Stimulated activated CD4-positive, alpha-beta T cell treated with anti-CD3 and anti-CD28 coated beads, Interleukin-15, amount 100 ng/mL, for 24 hours (primary cell): ENCODE measurements at regions not wholly inside any gene's neighbourhood (a gene's known extent, or its start where the extent isn't known, plus 50 kb on each side); places are given as distances from the start of the nearest gene placed in this dataset.
"Not testable (repeated sequence)": the region's sequence is repeated elsewhere in the genome, so short reads cannot be mapped to it uniquely, and the experiment has no call there.

Source experiments
- DNase-seq: peaks from one replicate; pipeline ENCODE4 v3.0.0-alpha.2; 2020

DNA sequence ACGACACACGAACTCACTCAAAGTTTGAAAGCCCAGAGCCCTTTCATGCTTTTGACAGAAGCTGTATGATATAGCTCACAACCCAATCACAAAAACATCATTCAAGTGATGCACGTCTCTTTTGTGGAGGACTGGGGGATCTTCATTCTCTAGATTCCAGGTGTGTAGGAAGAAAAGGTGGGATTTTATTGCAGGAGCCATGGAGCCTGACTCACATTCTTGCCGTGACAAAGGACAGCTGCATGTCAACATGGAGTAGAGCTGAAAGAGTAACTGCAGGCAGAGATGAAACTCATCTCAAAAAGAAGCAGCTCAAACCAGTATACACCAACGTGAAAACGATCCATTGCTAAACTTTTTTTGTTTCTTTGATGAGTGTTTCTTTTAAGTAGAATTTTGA, 50.9 kb upstream of the PDE1A start:
- DNase-seq = no peak

DNA sequence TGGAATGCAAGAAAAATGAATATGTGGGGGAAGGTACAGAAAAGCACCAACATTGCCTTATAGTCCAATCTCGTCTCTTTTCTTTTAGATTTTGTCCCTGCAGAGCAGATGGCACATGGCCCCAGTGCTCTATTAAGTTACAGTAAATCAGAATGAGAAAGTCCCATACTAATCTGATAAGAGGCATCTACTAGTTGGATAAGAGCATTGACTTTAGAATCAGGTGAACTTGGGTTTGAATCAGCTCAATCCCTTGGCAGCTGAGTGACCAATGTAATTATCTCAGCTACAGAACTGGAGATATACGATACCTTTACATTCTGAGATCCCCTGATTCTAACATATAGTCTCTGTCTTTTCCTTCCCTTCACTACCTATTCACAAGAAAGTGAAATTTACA, 54.8 kb upstream of the PDE1A start:
- no peak for DNase-seq

DNA sequence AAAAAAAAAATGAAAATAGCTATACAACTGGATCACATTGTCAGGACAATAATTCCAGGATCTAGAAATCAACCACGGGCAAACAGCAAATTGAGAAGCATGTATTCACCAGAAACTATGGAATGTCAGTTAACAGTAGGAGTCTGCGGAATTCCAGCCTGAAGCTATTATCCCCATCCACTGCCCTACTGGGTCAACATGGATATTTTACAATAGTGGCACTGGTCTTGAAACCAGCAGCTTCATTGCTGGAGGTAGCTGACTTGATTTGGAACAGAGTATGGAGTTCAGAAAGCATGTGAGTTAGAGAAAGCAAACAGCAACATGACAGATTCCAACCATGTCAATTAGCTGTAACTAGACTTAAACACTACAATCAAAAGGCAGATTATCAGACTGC, 55.7 kb upstream of the PDE1A start:
- no peak for DNase-seq

DNA sequence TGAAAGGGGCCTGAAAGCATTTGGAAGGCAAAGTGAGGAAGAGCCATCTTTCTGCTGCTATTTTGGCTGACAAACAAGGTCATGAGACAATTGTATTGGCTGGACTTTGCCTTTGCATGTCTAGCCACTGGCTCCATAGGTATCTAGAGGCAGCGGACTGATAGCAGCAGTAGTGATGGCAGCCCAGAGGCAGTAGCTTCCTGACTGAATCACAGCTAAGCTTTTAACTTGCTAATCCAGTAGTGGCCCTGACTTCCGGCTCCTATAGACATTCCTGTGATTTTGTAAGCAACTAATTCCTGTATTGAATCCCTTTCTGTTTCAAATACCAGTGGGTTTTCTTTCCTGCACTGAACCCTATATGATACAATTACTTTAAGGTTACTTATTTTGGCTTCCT, 69.8 kb upstream of the PDE1A start:
- DNase-seq = no peak

DNA sequence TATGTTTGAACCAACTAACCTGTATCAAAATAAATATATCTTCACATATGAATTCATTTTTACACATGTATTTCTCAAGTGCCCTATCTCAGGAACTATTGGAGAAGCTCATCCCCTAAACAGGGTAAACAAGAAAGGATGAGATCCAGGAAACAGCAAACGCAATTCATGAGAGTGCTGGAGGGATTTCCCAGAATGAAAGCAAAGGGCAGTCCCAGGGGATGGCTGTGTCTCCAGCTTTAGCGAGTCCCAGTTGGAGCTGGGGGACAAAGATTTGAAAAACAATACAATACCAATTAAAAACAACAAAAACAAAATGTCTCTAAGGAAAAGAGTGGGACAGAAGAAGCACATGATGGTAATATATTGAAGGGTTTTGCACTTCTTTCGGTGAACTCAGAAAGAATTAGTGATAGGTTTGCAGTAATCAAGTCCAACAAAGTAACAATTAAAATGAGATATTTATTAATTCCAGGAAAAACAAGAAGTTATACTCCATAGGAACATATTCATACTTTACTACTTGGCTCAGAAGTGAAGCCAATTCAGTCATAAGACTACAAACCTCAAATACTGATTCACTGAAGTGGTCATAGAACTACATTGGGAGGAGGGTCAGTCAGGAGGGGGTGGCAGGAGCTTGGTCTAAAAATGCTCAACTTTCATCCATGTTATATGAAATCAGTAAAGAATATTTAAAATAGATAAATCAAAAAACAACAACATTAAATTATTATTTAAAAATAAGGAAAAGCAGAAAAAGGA, 73.1 kb upstream of the PDE1A start:
- no peak for DNase-seq

DNA sequence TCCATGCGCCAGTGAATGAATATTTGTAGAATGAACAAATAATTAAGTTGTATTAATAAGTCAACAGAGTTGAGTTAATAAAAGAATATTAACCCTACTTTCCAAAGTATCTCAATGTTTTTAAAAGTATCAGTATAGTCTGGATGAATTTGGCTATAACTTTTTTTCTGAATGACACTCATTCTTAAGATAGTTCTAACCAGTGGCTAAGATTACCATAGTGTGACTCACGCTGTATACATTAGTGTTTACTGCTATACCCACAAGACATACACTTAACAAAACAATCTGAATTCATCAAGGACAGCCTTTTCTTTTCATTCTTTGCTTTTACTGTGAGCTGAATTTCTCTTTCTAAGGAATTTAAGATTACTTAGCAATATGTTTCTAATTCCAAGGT, 77.0 kb upstream of the PDE1A start:
- no peak for DNase-seq

DNA sequence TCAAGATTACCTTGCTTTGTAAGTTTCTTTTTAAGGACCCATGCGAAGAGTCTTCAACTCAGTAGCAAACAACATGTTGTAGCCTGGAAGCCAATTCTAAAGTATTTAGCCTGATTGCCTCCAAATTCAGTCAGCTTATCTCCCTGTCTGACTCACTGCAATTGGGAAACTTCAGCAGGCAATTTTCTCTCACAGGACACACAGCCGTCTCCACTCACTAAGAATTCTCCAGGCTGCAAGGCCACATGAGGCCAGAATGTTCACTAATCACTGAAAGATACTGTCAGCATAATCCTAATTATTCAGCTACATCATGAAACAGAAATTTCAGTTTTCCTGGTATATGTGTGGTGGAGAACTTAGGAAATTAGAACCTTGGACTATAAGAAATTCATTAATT, 78.1 kb upstream of the PDE1A start:
- no peak for DNase-seq

DNA sequence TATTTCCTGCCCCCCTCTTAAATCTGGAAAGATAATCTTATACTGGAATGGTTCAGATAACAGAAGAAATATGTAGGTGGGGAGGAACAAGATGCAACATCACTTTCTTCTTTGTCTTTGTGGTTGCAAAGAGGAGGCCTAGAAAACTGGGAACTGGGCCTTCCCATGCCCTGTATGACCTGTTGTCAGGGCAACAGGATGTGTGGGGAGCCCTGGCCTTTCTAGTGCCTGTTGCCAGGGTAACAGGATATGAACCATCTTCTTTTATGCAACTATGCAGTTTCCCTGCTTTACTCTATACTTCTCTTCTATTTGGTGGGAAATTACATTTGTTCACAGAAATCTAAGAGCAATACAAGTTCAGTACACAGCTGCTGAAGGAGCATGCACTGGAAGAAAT, 79.8 kb upstream of the PDE1A start:
- no peak for DNase-seq

DNA sequence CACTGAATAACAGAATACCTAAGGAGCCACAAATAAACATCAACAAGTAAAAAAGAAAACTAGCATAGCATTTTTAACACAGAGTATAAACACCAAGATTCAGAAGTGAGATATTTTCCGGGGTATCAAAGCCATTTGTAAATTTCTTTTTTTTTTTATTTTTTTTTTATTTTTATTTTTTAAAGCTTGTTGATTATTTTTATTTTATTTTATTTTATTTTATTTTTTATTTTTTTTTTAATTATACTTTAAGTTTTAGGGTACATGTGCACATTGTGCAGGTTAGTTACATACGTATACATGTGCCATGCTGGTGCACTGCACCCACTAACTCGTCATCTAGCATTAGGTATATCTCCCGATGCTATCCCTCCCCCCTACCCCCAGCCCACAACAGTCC, 81.7 kb upstream of the PDE1A start:
- DNase-seq = not testable (repeated sequence)

DNA sequence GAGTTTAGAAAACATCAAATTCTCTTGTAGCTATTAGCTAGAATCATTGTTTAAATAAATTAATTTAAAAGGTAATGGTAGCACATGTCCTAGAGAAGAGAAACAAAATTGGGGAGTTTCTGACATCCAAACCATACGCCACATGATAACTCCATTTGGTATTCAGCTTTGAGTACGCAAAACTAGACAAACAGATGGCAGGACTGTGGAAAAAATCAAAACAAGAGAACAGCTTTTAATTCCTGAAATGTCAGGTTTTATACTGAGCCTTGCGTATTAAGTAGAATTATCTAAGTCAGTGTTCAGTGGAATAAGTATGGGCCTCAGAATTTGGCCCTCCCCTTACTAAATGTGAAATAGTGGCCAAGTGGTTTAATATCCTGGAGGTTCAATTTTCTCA, 82.4 kb upstream of the PDE1A start:
- no peak for DNase-seq

DNA sequence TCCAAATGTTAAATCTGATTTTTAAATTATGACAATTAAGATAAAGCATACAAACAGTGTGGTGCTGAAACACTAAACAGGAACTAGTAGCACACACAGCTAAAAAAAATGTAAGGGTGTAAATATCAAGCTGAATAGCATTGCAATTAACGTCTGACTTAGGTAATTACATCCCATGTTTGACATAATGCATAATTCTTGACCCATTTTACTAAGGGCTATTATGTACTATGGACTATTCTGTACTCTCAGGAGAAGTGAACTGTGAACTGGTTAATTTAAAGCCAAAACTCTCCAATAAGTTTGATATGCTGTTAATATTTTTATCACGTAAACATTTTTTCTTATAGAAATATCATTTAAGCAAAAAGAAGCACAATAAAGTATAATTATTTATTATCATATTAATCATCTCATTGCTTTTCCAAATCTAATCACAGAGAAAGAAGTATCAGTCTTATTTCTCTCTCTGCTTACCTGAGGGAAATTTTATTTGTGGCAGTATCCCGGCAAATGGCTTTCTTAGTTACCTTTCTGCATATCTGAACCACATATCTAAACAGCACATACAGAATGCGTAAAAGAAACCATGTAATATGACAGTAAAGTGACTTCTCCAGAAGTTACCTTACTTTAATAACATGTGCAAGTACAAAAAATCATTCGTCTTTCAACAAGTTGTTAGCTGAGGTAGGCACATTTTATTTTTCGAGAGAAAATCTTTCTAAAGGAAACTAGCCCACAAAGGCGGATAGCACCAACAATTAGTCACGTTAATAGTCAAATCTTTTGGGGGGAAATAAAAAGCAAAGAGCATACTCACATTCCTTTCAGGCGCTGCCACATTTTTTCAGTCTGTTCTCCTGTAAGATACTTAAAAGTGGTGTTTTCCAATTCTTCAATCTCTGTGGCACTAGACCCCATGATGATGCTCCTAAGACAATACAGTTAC, 94.9 kb upstream of the PDE1A start:
- no peak for DNase-seq

DNA sequence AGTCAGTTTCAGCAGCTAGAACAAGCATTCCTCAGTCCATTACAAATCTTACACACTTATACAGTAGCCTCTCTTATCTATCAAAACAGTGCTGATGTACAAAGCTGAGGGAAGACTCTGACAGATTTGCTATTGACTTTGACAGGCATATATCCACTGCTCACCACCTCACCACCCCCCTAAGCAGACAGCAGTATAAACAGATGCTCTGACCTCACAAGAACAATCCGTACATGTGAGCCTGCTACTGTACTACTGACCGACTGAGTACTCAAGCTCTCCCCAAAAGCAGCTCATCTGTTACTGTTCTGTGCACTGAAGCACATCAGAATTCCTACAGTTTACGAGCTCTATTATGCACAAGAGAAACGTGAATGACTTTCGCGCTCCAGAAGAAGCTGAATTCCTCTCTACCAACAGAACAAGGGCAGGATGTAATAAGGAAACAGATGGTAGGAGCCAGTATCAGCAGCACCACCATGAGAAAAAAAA, 95.6 kb upstream of the PDE1A start:
- no peak for DNase-seq

DNA sequence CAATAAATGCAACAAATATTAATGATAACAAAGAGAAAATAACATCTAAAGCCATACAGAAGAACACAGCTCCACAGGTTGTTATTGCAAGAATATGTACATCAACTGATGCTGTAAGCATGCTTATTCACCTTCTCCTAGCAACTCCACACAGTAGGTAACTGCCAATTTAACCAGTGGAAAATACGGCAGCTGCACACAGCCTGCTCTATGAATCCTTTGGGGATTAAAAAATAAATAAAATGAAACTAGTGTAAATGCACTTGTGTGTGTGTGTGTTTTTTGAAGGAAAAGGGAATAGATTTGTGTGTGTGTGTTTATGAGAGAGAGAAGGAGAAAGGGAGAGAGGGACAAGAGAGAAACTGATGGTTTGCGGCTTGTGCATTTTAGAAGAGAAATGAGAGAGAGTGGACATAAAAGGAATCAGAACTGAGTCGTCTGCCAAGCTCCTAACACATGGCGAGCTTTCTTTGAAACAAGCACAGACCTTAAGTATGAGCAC, 96.2 kb upstream of the PDE1A start:
- no peak for DNase-seq

DNA sequence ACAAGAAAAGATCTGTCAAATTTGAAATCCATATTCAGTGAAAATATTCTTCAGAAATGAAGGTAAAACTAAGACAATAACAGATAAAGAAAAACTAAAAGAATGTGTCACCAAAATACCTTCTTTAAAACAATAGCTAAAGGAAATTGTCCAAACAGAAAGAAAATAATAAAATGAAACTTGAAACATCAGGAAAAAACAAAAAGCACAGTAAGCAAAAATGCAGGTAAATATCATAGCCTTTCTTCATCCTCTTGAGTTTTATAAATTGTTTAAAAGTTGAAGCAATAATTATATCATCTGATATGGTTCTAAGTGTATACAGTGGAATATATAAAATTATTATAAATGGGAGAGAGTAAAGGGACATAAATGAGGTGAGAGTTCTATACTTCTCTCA, 103.8 kb upstream of the PDE1A start:
- no peak for DNase-seq

DNA sequence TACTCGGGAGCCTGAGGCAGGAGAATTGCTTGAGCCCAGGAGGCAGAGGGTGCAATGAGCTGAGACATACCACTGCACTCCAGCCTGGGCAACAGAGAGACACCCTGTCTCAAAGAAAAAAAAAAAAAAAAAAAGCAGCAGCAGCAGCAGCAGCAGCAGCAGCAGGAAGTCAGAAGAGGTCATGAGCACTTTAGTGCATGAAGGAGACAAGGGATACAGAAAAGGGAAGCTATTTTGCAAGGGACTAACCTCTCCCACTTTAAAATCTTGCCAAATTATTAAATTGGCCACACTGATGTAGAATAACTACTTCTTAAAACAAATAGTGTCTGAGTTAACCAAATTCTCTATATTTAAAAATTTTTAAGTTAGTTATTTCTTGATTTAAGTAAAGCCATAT, 113.4 kb upstream of the PDE1A start:
- DNase-seq = no peak

DNA sequence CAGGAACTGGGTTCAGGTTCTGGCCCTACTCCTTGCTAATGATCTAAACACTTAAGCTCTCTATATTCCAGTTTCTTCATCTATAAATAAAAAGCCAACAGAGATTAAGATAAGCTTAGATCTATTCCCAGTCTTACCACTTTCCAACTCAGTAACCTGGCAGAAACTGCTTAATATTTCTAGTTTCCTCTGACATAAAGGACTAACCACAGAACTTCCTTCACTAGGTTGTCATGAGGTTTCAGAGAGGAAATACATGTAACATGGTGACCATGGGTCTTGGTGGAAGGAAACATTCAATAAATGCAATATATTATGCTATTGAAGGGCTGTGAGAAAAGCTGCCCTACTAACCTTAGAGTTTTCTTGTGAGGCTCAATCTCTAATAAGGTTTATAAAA, 114.4 kb upstream of the PDE1A start:
- no peak for DNase-seq

DNA sequence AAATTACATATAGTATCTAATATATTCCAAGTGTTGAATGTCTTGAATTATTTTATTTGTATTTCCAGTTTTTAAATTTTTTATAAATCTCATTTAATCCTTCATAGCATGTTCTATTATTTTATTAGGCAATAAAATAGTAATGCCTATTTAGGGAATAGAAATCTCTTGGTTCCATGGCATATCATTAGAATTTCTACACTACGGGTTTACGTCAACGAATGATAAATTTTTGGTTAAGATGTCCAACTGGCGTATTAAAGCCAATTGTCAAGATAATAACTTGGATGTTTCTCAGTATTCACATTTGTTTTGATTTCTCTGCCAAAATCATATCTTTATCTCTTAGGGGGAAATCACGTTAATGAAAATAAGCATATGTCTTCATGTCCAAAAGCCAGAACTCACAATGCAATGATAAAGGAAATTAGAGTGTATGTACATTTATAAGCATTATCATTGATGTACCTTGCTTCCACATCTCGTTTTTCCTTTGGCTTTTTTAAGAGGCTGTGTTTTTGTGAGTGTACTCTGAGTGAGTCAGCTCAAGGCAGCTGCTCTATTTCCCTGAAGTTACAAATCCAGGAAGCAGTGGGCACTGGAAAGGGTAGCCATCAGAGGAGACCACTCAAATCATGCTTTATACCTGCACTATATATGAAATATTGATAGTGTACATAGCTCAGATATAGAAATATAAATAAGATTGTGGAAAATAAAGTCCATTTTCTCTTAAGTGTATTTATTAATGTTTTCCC, 115.8 kb upstream of the PDE1A start:
- no peak for DNase-seq

DNA sequence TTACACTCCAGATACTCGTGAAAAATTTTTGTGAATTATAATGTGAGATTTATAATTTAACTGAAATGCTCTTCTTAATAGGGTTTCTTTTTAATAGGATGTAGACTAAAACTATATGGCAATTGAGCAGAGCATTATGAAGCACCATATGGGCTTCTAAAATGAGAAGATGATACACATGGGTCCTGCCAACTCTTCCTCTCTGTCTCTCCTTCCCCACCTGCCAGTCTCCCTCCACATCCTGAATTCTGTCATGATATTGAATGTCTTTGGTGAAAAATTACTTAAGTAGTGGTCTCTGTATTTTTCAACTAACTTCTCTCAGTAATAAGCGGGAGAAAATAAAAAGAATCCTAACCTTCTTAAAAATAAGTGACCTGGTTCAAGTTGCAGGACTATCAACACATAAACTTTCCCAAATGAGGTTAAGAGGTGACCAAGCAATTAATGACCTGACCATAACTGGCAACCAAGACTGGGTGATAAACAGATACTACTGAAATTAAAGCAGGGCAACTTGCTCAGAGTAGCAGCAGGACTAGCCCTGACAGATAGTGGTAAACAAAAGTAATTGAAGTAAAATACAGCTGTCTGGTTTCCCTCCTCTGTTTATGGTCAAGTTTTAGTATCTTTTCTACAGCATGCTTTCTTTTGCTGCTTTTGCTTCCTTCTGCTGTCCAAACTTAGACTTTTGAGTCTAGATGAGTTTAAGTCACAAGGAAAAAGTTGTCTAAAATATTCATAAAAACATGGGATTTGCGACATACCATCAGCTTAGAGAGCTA, 117.1 kb upstream of the PDE1A start:
- DNase-seq = no peak

DNA sequence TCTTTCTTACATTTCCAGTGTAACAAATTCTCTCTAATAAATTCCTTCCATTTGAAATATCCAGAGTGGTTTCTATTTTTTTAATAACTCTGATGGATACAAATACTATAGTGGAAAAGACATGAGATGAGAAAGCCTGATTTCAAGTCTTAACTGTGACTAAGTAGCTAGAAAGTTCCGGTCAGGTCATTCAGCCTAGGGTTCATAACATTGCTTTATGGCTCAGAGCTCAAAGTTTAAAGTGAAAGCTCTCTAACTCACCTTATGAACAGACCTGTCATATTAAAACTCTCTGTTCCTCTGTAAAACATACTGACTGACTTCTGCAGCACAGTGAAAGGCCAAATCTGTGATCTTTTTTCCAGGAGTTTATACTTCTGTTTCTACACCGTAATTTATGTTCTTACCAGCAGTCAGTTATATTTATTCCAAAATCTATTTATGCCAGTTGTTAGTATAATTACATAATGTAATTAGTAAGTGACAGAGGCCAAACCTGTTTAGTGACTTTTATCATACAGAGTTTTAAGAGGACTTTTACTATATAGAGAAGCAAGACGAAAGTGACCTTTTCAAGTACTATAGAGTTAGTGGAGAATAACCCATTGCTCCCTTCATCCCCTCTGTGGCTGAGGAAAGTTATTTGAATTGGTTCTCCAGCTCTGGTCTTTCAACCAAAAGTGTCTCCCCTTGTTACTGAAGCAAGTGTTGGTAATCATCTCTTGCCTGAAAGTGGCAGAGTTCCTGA, 118.8 kb upstream of the PDE1A start:
- no peak for DNase-seq

DNA sequence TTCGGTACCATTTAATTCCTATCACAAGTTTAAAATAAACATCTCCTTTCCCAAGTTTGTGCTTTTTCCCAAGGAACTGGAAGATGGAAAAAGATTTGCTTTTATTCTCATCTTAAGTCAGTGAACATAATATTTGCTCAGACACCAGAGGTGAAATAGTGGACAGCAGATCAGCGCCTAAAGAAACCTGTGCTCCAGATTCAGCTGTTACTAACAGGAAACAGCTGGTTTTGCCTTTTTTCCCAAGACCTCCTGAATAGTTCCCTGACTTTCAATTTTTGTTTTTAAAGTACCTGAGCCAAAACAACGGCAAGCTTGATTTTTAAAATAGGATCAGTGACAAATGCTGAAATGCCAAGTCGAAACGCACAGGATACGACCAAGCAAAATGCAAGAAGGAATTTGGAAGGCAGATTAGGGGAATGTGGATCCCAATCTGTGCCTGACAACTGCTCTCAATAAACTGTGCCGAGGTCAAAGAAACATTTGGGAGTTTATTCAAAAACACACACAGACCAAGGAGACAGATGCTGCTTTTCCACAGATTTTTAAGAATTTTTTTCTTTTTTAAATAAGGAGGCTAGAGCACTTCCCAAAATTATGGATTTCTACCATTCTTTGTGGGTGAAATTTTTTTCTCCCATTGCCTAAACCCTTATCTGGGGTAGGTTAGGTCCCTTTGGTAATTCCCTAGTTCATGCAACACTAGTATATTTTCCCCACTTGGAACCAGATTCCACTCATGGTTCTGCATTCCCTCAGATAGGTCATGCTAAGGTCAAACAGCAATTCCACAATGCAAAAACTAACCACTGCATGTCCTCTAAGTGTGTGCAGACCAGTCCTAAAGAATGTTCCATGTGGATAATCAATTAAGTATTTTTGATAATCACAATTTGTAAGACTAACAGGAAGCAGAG, 121.5 kb upstream of the PDE1A start:
- DNase-seq = no peak
